Muscle layer of duodenum (tissue), 2 donors: ENCODE measurements at regions not wholly inside any gene's neighbourhood (a gene's known extent, or its start where the extent isn't known, plus 50 kb on each side); places are given as distances from the start of the nearest gene placed in this dataset.
"Not testable (repeated sequence)": the region's sequence is repeated elsewhere in the genome, so short reads cannot be mapped to it uniquely, and the experiment has no call there.

Experiments used
- H3K27ac ChIP-seq: one replicate; pipeline ENCODE4 v1.7.0; 2013; ENCODE audit warnings: mild to moderate bottlenecking, low read length
- H3K27me3 ChIP-seq: one replicate; pipeline ENCODE4 v1.7.0; 2013; ENCODE audit warnings: low read depth, mild to moderate bottlenecking, control low read depth, low read length
- H3K36me3 ChIP-seq, 2 donors: one replicate each; pipeline ENCODE4 v1.7.0; 2013; ENCODE audit warnings: low read length in 2 of 2, control low read depth in 1 of 2, mild to moderate bottlenecking in 1 of 2; ENCODE audit not compliant: insufficient read depth in 2 of 2, control insufficient read depth in 1 of 2
- H3K4me1 ChIP-seq, 2 donors: one replicate each; pipeline ENCODE4 v1.7.0; 2013; ENCODE audit warnings: low read length in 2 of 2, mild to moderate bottlenecking in 2 of 2, control low read depth in 1 of 2, moderate library complexity in 1 of 2; ENCODE audit not compliant: insufficient read depth in 2 of 2, control insufficient read depth in 1 of 2
- H3K4me3 ChIP-seq, 2 donors: one replicate each; pipeline ENCODE4 v1.7.0; 2013; ENCODE audit warnings: low read length in 2 of 2, low read depth in 1 of 2, mild to moderate bottlenecking in 1 of 2
- H3K9me3 ChIP-seq, 2 donors: one replicate each; pipeline ENCODE4 v1.7.0; 2013; ENCODE audit warnings: low read length in 2 of 2, control low read depth in 1 of 2, mild to moderate bottlenecking in 1 of 2; ENCODE audit not compliant: control insufficient read depth in 1 of 2
- donor health status: healthy.

GRCh38 chr6:164720-165119 is 127.6 kb upstream of the DUSP22 start:
- no peak overlapping the region for H3K27ac ChIP-seq
- H3K4me3 ChIP-seq, result no peak overlapping the region
- H3K4me1 ChIP-seq, result no peaks in the 10 kb centered on the region
- H3K27me3 ChIP-seq, result no peaks in the 10 kb centered on the region
- no peaks in the 10 kb centered on the region for H3K36me3 ChIP-seq
- no peaks in the 10 kb centered on the region for H3K9me3 ChIP-seq

GRCh38 chr6:165263-165662 is 127.0 kb upstream of the DUSP22 start:
- Histone ChIP-seq H3K36me3 (no peaks in the 10 kb centered on the region), H3K27me3 (no peaks in the 10 kb centered on the region), H3K27ac (no peak overlapping the region), H3K4me3 (no peak overlapping the region), H3K4me1 (no peaks in the 10 kb centered on the region), H3K9me3 (no peaks in the 10 kb centered on the region)

GRCh38 chr6:165906-166305 is 126.4 kb upstream of the DUSP22 start:
- no peak overlapping the region for H3K4me3 ChIP-seq
- H3K27me3 ChIP-seq, result no peaks in the 10 kb centered on the region
- H3K36me3 ChIP-seq, result no peaks in the 10 kb centered on the region
- no peaks in the 10 kb centered on the region for H3K9me3 ChIP-seq
- no peak overlapping the region for H3K27ac ChIP-seq
- H3K4me1 ChIP-seq, result no peaks in the 10 kb centered on the region

GRCh38 chr6:168865-169455 is 123.3 kb upstream of the DUSP22 start:
- no peaks in the 10 kb centered on the region for H3K36me3 ChIP-seq
- no peaks in the 10 kb centered on the region for H3K27me3 ChIP-seq
- H3K27ac ChIP-seq, result no peak overlapping the region
- no peaks in the 10 kb centered on the region for H3K9me3 ChIP-seq
- H3K4me1 ChIP-seq, result no peaks in the 10 kb centered on the region
- no peak overlapping the region for H3K4me3 ChIP-seq

- H3K4me1 ChIP-seq, result no peaks in the 10 kb centered on the region
- no peak overlapping the region for H3K4me3 ChIP-seq
- H3K27ac ChIP-seq, result no peak overlapping the region
- H3K9me3 ChIP-seq, result no peaks in the 10 kb centered on the region
- H3K36me3 ChIP-seq, result no peaks in the 10 kb centered on the region
- no peaks in the 10 kb centered on the region for H3K27me3 ChIP-seq
Measured at GRCh38 chr6:174036-174435, 118.3 kb upstream of the DUSP22 start.

- H3K4me3 ChIP-seq, result no peak overlapping the region
- H3K27ac ChIP-seq, result no peak overlapping the region
- H3K9me3 ChIP-seq, result peaks cover 0 to 2% of the 10 kb centered on the region in 2 donors
- H3K36me3 ChIP-seq, result no peaks in the 10 kb centered on the region
- no peaks in the 10 kb centered on the region for H3K27me3 ChIP-seq
- H3K4me1 ChIP-seq, result no peaks in the 10 kb centered on the region
Measured at GRCh38 chr6:175680-176079, 116.6 kb upstream of the DUSP22 start.

GRCh38 chr6:176766-177165 is 115.5 kb upstream of the DUSP22 start:
- Histone ChIP-seq H3K27ac (no peak overlapping the region), H3K4me1 (no peaks in the 10 kb centered on the region), H3K4me3 (no peak overlapping the region), H3K27me3 (no peaks in the 10 kb centered on the region), H3K9me3 (peaks cover 0 to 2% of the 10 kb centered on the region in 2 donors), H3K36me3 (no peaks in the 10 kb centered on the region)

GRCh38 chr6:178119-178518 is 114.2 kb upstream of the DUSP22 start:
- Histone ChIP-seq H3K27ac (no peak overlapping the region), H3K4me1 (no peaks in the 10 kb centered on the region), H3K27me3 (no peaks in the 10 kb centered on the region), H3K4me3 (no peak overlapping the region), H3K36me3 (no peaks in the 10 kb centered on the region), H3K9me3 (peaks cover 0 to 2% of the 10 kb centered on the region in 2 donors)

- not testable (repeated sequence) for H3K27ac ChIP-seq, H3K9me3 ChIP-seq, H3K4me3 ChIP-seq, H3K27me3 ChIP-seq, H3K36me3 ChIP-seq, H3K4me1 ChIP-seq
Measured at GRCh38 chr6:178929-179328, 113.4 kb upstream of the DUSP22 start.

GRCh38 chr6:179340-179950 is 112.8 kb upstream of the DUSP22 start:
- Histone ChIP-seq H3K27ac (no peak overlapping the region), H3K4me3 (no peak overlapping the region), H3K9me3 (peaks cover 0 to 2% of the 10 kb centered on the region in 2 donors), H3K4me1 (no peaks in the 10 kb centered on the region), H3K27me3 (no peaks in the 10 kb centered on the region), H3K36me3 (no peaks in the 10 kb centered on the region)

GRCh38 chr6:180091-180694 is 112.1 kb upstream of the DUSP22 start:
- H3K4me3 ChIP-seq, H3K27me3 ChIP-seq, H3K36me3 ChIP-seq, H3K4me1 ChIP-seq, H3K27ac ChIP-seq, H3K9me3 ChIP-seq: not testable (repeated sequence)
